IMR-90 (cell line): ENCODE measurements at regions not wholly inside any gene's neighbourhood (a gene's known extent, or its start where the extent isn't known, plus 50 kb on each side); places are given as distances from the start of the nearest gene placed in this dataset.

Experiments used
- ATAC-seq: fragments of 200-7000 bp; cut with Tn5 transposase; 2 replicates; pipeline ENCODE4 v1.9.1; 2020; ENCODE audit warnings: low read depth, mild to moderate bottlenecking, moderate library complexity
- BruUV-seq: library from RNA; stranded (reverse); fragments of 400-500 nt; replicated peaks from 2 replicates; lab custom pipeline; 2021; lab: Mats Ljungman, UMichigan
- CTCF ChIA-PET: fragments of 300-600 bp; formaldehyde crosslinking; extraction: SDS; loops from one replicate; lab custom pipeline; 2021; ENCODE audit warnings: antibody characterized with exemption; lab: Yijun Ruan, JAX
- POLR2A ChIA-PET: fragments of 300-600 bp; sonication (Branson Sonifier 250); formaldehyde crosslinking; loops from one replicate; lab custom pipeline; 2022; ENCODE audit warnings: antibody characterized with exemption; ENCODE audit not compliant: unreplicated experiment; lab: Charles Lee
- DNase-seq: peaks from one replicate; pipeline ENCODE4 v3.0.0; 2013
- H2AFZ ChIP-seq: replicated peaks from 2 replicates; pipeline ENCODE3; 2013; ENCODE audit warnings: low read length, mild to moderate bottlenecking; ENCODE audit not compliant: poor library complexity
- H2AK5ac ChIP-seq: 2 replicates; pipeline ENCODE4 v1.6.1; 2013; ENCODE audit warnings: low read depth, low read length, inconsistent platforms
- H2AK9ac ChIP-seq: replicated peaks from 2 replicates; pipeline ENCODE3; 2013; ENCODE audit warnings: mild to moderate bottlenecking, low read depth, low read length, moderate library complexity; ENCODE audit not compliant: poor library complexity
- H2BK120ac ChIP-seq: 2 replicates; pipeline ENCODE4 v1.6.1; 2013; ENCODE audit warnings: low read depth, low read length, inconsistent platforms
- H2BK15ac ChIP-seq: 3 replicates; pipeline ENCODE4 v1.6.1; 2013; ENCODE audit warnings: low read depth, low read length, inconsistent platforms
- H2BK20ac ChIP-seq: 2 replicates; pipeline ENCODE4 v1.6.1; 2013; ENCODE audit warnings: low read depth, mild to moderate bottlenecking, inconsistent platforms, low read length, moderate library complexity
- H2BK5ac ChIP-seq: 2 replicates; pipeline ENCODE4 v1.6.1; 2013; ENCODE audit warnings: mild to moderate bottlenecking, low read depth, low read length, inconsistent platforms; ENCODE audit not compliant: poor library complexity, severe bottlenecking
- H3K14ac ChIP-seq: replicated peaks from 2 replicates; pipeline ENCODE4 v1.6.1; 2013; ENCODE audit warnings: low read depth, low read length, inconsistent platforms
- H3K18ac ChIP-seq: 2 replicates; pipeline ENCODE4 v1.6.1; 2013; ENCODE audit warnings: low read depth, low read length, control low read depth
- H3K23ac ChIP-seq: 2 replicates; pipeline ENCODE4 v1.6.1; 2013; ENCODE audit warnings: low read depth, low read length, inconsistent platforms
- H3K27ac ChIP-seq: 2 replicates; pipeline ENCODE4 v1.5.1; 2013; ENCODE audit warnings: mild to moderate bottlenecking, control low read depth, low read length; ENCODE audit not compliant: insufficient read depth
- H3K27me3 ChIP-seq: 2 replicates; pipeline ENCODE4 v1.6.1; 2013; ENCODE audit warnings: low read length; ENCODE audit not compliant: control insufficient read depth, insufficient read depth
- H3K36me3 ChIP-seq: 2 replicates; pipeline ENCODE4 v1.6.1; 2013; ENCODE audit warnings: low read length, mixed read lengths; ENCODE audit not compliant: control insufficient read depth, insufficient read depth
- H3K4ac ChIP-seq: 2 replicates; pipeline ENCODE4 v1.6.1; 2013; ENCODE audit warnings: low read depth, low read length, inconsistent platforms
- H3K4me1 ChIP-seq: 2 replicates; pipeline ENCODE4 v1.6.1; 2013; ENCODE audit warnings: low read length, mixed read lengths; ENCODE audit not compliant: control insufficient read depth, insufficient read depth
- H3K4me2 ChIP-seq: 2 replicates; pipeline ENCODE4 v1.6.1; 2013; ENCODE audit warnings: low read depth, mild to moderate bottlenecking, control low read depth, low read length, moderate library complexity
- H3K4me3 ChIP-seq: 2 replicates; pipeline ENCODE4 v1.5.1; 2013; ENCODE audit warnings: low read depth, mild to moderate bottlenecking, control low read depth, low read length, moderate library complexity; ENCODE audit not compliant: insufficient read depth
- H3K56ac ChIP-seq: 2 replicates; pipeline ENCODE4 v1.6.1; 2013; ENCODE audit warnings: low read length, inconsistent platforms; ENCODE audit not compliant: insufficient read depth; ENCODE audit errors: extremely low read depth
- H3K79me1 ChIP-seq, 2 experiments: 2 replicates each; pipeline ENCODE4 v1.6.1; 2013; ENCODE audit warnings: low read length in 2 of 2, inconsistent platforms in 1 of 2, low read depth in 1 of 2
- H3K9ac ChIP-seq: 2 replicates; pipeline ENCODE4 v1.6.1; 2013; ENCODE audit warnings: low read depth, low read length, control low read depth
- H3K9me1 ChIP-seq: 2 replicates; pipeline ENCODE4 v1.6.1; 2013; ENCODE audit warnings: low read length, inconsistent platforms; ENCODE audit not compliant: insufficient read depth
- H3K9me3 ChIP-seq: 2 replicates; pipeline ENCODE4 v1.6.1; 2013; ENCODE audit warnings: low read length; ENCODE audit not compliant: control insufficient read depth, insufficient read depth
- H4K20me1 ChIP-seq: 2 replicates; pipeline ENCODE4 v1.6.1; 2013; ENCODE audit warnings: low read length, inconsistent platforms; ENCODE audit not compliant: insufficient read depth
- H4K5ac ChIP-seq: 2 replicates; pipeline ENCODE4 v1.6.1; 2013; ENCODE audit warnings: mild to moderate bottlenecking, low read depth, low read length, control low read depth
- H4K8ac ChIP-seq, 2 experiments: 2 replicates each; pipeline ENCODE4 v1.6.1; 2013; ENCODE audit warnings: low read depth in 2 of 2, low read length in 2 of 2, control low read depth in 1 of 2, inconsistent platforms in 1 of 2
- H4K91ac ChIP-seq: 2 replicates; pipeline ENCODE4 v1.6.1; 2013; ENCODE audit warnings: low read depth, low read length, inconsistent platforms; ENCODE audit not compliant: insufficient read depth
- BHLHE40 ChIP-seq: fragments of 150-350 bp; IDR thresholded peaks from 2 replicates; pipeline ENCODE4 v1.6.1; 2016; ENCODE audit warnings: mild to moderate bottlenecking, low read depth, low read length
- CEBPB ChIP-seq: IDR thresholded peaks from 2 replicates; pipeline ENCODE4 v1.6.1; 2012; ENCODE audit warnings: low read depth, low read length, improper control_type of control experiment
- CHD1 ChIP-seq: IDR thresholded peaks from 2 replicates; pipeline ENCODE4 v1.6.1; 2012; ENCODE audit warnings: low read depth, low read length, improper control_type of control experiment
- FOS ChIP-seq: fragments of 150-350 bp; IDR thresholded peaks from 2 replicates; pipeline ENCODE4 v1.6.1; 2016; ENCODE audit warnings: low read depth, low read length
- MAFK ChIP-seq: IDR thresholded peaks from 2 replicates; pipeline ENCODE4 v1.6.1; 2012; ENCODE audit warnings: low read depth, low read length, improper control_type of control experiment
- MAZ ChIP-seq: IDR thresholded peaks from 2 replicates; pipeline ENCODE4 v1.6.1; 2012; ENCODE audit warnings: low read depth, mild to moderate bottlenecking, low read length, improper control_type of control experiment, moderate library complexity, borderline replicate concordance
- MXI1 ChIP-seq: IDR thresholded peaks from 2 replicates; pipeline ENCODE4 v1.6.1; 2012; ENCODE audit warnings: low read depth, mild to moderate bottlenecking, low read length, moderate library complexity, borderline replicate concordance
- NFE2L2 ChIP-seq: fragments of 150-350 bp; IDR thresholded peaks from 2 replicates; pipeline ENCODE4 v1.6.1; 2016; ENCODE audit warnings: low read depth, mild to moderate bottlenecking, low read length
- POLR2A ChIP-seq: IDR thresholded peaks from 2 replicates; pipeline ENCODE4 v1.6.1; 2012; ENCODE audit warnings: mild to moderate bottlenecking, low read depth, low read length
- RAD21 ChIP-seq: IDR thresholded peaks from 2 replicates; pipeline ENCODE4 v1.6.1; 2012; ENCODE audit warnings: low read length, improper control_type of control experiment
- RCOR1 ChIP-seq: IDR thresholded peaks from 2 replicates; pipeline ENCODE4 v1.6.1; 2012; ENCODE audit warnings: mild to moderate bottlenecking, low read length, improper control_type of control experiment; ENCODE audit not compliant: insufficient replicate concordance
- RFX5 ChIP-seq: IDR thresholded peaks from 2 replicates; pipeline ENCODE4 v1.8.0; 2012; ENCODE audit warnings: low read depth, mild to moderate bottlenecking, low read length, moderate library complexity
- SMC3 ChIP-seq: fragments of 150-350 bp; IDR thresholded peaks from 2 replicates; pipeline ENCODE4 v1.6.1; 2016; ENCODE audit warnings: low read depth, mild to moderate bottlenecking, antibody characterized with exemption, low read length, moderate library complexity
- WGBS, 2 experiments: methylation state at CpG; one replicate each; pipeline versions ENCODE4 v1.1.5 to v1.1.7; 2013; ENCODE audit warnings: missing lambda C conversion rate in 2 of 2; ENCODE audit not compliant: insufficient read length in 1 of 2; ENCODE audit errors: extremely low coverage in 2 of 2; 5-methylcytosine and 5-hydroxymethylcytosine counted together
- dilution Hi-C: fragments of 300-500 bp; cut with HindIII; formaldehyde crosslinking; loops from one replicate; pipeline ENCODE4 v1.14.3; 2018; ENCODE audit warnings: low sequenced_read_pairs; ENCODE audit not compliant: unreplicated experiment
- in situ Hi-C: fragments of 300-500 bp; cut with MboI; formaldehyde crosslinking; loops from 3 replicates; pipeline ENCODE4 v1.14.3; 2019; ENCODE audit warnings: low sequenced_read_pairs, inconsistent platforms, mixed read lengths
- intact Hi-C: fragments of 100-400 bp; cut with micrococcal nuclease; formaldehyde crosslinking; loops from 2 replicates; pipeline ENCODE4 v1.10.0; 2022
- TF ChIP-seq, protein P1 (sequence below): conservative IDR thresholded peaks from 2 replicates; pipeline ENCODE4 v1.5.1; 2012; ENCODE audit warnings: mild to moderate bottlenecking, low read depth, low read length, improper control_type of control experiment
- TF ChIP-seq, protein P2 (sequence below): fragments of 150-350 bp; IDR thresholded peaks from 2 replicates; pipeline ENCODE4 v1.6.1; 2017; ENCODE audit warnings: mild to moderate bottlenecking, antibody characterized with exemption, low read length, low read depth

DNA sequence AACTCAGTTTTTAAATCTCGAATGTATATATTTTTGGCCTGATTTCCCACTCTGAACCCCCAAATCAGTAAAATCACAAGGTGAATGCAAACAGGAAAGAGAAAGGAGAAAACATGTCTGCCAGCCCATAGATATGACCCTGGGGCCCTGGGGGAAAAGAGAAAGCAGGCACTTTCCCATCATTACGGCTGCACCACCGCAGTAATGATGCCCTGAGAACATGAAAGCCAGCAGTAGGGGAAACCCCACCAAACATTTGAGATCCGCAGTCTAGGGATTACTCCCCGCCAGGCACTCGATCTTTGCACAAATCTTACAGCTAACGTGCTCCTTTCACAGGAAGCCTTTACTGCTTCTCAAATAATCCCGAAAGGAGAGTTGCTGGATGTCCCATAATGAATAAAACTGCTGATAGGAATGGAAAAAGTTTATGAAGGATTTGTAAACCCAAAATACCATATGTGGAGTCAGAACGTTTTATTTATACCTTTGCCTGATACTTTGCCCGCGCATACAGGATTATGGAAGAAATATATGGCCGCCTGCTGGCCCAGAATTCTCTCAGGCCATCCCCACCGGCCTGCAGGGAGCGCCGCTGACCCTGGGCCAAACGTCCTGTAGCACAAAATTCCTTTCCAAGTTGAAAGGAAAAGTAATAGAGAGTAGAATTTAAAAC lies 180.0 kb upstream of the INHBA start (continued):
- no peak for TF ChIP-seq MAFK

DNA sequence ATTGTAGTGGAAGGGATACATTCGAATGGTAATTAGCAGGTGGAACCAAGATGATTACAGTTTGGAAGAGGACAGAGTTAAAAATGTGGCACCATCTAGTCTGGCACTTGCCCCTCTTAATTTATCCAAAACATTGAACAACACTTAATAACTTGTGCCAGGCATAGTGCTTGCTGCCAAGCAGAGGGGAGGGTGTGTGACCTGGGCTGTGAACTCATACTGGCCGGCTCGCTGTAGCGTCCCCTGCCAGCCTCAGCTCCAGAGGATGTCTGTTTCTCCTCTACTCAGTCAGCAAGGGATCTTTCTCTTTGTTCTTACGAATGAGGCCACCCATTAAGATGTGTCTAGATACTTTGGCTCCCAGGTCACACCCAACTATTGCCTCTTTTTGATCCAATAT lies 179.4 kb upstream of the INHBA start:
- Histone ChIP-seq H3K36me3 (no peaks in the 10 kb centered on the region), H2BK20ac (peak overlapping the region; percentile 88), H3K56ac (no peak overlapping the region), H3K4me2 (no peak overlapping the region), H4K5ac (peak overlapping the region; percentile 76; the same call in 1 of the 2 replicates), H4K8ac (peak overlapping the region; percentile 69 to 75; a peak in 3 of 4 replicates), H3K27me3 (no peaks in the 10 kb centered on the region), H2BK120ac (peak overlapping the region; percentile 84), H4K91ac (peak overlapping the region; percentile 83), H3K4me3 (no peak overlapping the region), H3K9me1 (peaks cover 32% of the 10 kb centered on the region), H2AK5ac (peak overlapping the region; percentile 90), H3K9ac (no peak overlapping the region; the same call in 1 of the 2 replicates), H3K18ac (peak overlapping the region; percentile 73; the same call in 1 of the 2 replicates), H2BK15ac (peak overlapping the region; percentile 88), H3K79me1 (peaks cover 0 to 13% of the 10 kb centered on the region in 2 experiments; a peak in 2 of 4 replicates), H3K27ac (no peak overlapping the region; the same call in 1 of the 2 replicates), H4K20me1 (no peaks in the 10 kb centered on the region), H3K4ac (peak overlapping the region; percentile 73), H3K23ac (peak overlapping the region; percentile 51; the same call in 1 of the 2 replicates), H2AK9ac (peak overlapping the region; percentile 19), H3K9me3 (no peaks in the 10 kb centered on the region), H3K4me1 (peaks cover 41% of the 10 kb centered on the region), H3K14ac (peak overlapping the region; percentile 85), H2AFZ (peak overlapping the region; percentile 5), H2BK5ac (peak overlapping the region; percentile 92)
- DNase-seq (no peak), ATAC-seq (no peak)
- no TSS peak for BruUV-seq
- intact Hi-C loops: loop anchor here (5.0 to 10.0 kb wide), 2 partner anchors 177 to 830 kb away; partner anchors contain the start of gene INHBA
- 100% methylated on average over 1 of the region's 5 CpGs; no CpG with 5 or more reads in 1 of the 2 experiments for WGBS, 2 experiments
- in situ Hi-C loops: no loop called here
- ChIA-PET POLR2A (no interaction called here), CTCF (no interaction called here)
- dilution Hi-C loops: no loop called here
- TF ChIP-seq, protein P1, sequence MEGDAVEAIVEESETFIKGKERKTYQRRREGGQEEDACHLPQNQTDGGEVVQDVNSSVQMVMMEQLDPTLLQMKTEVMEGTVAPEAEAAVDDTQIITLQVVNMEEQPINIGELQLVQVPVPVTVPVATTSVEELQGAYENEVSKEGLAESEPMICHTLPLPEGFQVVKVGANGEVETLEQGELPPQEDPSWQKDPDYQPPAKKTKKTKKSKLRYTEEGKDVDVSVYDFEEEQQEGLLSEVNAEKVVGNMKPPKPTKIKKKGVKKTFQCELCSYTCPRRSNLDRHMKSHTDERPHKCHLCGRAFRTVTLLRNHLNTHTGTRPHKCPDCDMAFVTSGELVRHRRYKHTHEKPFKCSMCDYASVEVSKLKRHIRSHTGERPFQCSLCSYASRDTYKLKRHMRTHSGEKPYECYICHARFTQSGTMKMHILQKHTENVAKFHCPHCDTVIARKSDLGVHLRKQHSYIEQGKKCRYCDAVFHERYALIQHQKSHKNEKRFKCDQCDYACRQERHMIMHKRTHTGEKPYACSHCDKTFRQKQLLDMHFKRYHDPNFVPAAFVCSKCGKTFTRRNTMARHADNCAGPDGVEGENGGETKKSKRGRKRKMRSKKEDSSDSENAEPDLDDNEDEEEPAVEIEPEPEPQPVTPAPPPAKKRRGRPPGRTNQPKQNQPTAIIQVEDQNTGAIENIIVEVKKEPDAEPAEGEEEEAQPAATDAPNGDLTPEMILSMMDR: no peak
- no peak for TF ChIP-seq NFE2L2
- TF ChIP-seq MAZ: no peak
- TF ChIP-seq MAFK: no peak
- no peak for TF ChIP-seq POLR2A
- no peak for TF ChIP-seq BHLHE40
- TF ChIP-seq, protein P2, sequence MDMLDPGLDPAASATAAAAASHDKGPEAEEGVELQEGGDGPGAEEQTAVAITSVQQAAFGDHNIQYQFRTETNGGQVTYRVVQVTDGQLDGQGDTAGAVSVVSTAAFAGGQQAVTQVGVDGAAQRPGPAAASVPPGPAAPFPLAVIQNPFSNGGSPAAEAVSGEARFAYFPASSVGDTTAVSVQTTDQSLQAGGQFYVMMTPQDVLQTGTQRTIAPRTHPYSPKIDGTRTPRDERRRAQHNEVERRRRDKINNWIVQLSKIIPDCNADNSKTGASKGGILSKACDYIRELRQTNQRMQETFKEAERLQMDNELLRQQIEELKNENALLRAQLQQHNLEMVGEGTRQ: no peak
- TF ChIP-seq RAD21: no peak
- no peak for TF ChIP-seq FOS
- no peak for TF ChIP-seq CEBPB
- TF ChIP-seq MXI1: no peak
- no peak for TF ChIP-seq RFX5
- TF ChIP-seq RCOR1: no peak
- TF ChIP-seq SMC3: no peak
- TF ChIP-seq CHD1: no peak
